ENCODE measurements at regions not wholly inside any gene's neighbourhood (a gene's known extent, or its start where the extent isn't known, plus 50 kb on each side); places are given as distances from the start of the nearest gene placed in this dataset.

DNA sequence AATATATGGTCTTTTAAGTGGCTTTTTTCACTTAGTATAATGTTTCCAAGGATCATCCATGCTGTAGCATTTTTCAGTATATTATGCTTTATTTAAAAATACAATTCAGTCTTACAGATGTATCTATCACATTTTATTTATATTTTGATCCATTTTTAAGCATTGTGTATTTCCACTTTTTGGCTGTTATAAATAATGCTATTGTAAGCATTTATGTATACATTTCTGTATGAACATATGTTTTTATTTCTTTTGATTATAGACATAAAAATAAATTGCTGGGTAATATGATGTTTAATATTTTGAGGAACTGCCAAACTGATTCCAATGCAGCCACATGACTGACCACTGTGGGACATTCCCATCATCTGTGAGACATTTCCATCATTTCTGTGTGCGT, 1662.0 kb downstream of the REEP3 start:
- TF ChIP-seq, protein P1, sequence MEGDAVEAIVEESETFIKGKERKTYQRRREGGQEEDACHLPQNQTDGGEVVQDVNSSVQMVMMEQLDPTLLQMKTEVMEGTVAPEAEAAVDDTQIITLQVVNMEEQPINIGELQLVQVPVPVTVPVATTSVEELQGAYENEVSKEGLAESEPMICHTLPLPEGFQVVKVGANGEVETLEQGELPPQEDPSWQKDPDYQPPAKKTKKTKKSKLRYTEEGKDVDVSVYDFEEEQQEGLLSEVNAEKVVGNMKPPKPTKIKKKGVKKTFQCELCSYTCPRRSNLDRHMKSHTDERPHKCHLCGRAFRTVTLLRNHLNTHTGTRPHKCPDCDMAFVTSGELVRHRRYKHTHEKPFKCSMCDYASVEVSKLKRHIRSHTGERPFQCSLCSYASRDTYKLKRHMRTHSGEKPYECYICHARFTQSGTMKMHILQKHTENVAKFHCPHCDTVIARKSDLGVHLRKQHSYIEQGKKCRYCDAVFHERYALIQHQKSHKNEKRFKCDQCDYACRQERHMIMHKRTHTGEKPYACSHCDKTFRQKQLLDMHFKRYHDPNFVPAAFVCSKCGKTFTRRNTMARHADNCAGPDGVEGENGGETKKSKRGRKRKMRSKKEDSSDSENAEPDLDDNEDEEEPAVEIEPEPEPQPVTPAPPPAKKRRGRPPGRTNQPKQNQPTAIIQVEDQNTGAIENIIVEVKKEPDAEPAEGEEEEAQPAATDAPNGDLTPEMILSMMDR (IDR thresholded peaks at IDR 0.05) = no peak
- no peak for TF ChIP-seq POLR2A (IDR thresholded peaks at IDR 0.05)
